T-helper 2 cell (primary cell): ENCODE measurements at regions not wholly inside any gene's neighbourhood (a gene's known extent, or its start where the extent isn't known, plus 50 kb on each side); places are given as distances from the start of the nearest gene placed in this dataset.
A peak's percentile ranks its signal among the peaks of the same experiment; 100 is the strongest.
"Not testable (repeated sequence)": the region's sequence is repeated elsewhere in the genome, so short reads cannot be mapped to it uniquely, and the experiment has no call there.

Source experiments
- DNase-seq, 5 experiments: peaks; one replicate each; pipeline versions ENCODE4 v3.0.0 to v3.0.0-alpha.2; 2012 to 2022

DNA sequence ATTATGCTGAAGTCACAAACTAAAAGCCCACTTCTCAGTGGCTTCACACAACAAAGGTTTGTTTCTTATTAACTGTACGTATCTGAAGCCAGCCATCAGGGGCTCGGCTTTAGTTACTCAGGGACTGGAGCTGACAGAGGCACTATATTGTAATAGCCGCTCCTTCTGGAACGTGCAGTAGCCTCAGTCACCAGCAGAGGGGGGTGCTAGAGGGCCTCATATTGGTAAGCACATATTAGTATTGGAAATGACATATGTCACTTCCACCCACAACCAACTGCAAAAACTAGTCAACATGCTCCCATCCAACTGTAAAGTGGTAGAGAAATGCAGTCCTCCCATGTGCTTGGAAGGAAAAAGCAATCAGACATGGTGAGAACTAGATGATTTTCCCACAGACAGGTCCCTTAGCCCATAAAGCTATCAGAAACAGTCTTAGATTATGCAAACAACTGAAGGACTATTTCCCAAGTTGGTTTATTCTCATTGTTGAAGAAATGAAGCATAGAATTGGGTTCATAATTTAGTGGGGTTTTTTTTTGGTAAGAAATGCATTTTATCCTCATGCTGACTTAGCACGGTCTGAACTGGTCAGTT, 183.6 kb upstream of the G2E3 start:
- peak in 4 of 5 experiments; percentile 9 to 61 (median 32) for DNase-seq

- DNase-seq, result no peak
These were observed 177.0 kb upstream of the G2E3 start for GRCh38 chr14:30381861-30382480.

- DNase-seq, result no peak
These were observed 173.0 kb upstream of the G2E3 start for GRCh38 chr14:30385925-30386324.

DNA sequence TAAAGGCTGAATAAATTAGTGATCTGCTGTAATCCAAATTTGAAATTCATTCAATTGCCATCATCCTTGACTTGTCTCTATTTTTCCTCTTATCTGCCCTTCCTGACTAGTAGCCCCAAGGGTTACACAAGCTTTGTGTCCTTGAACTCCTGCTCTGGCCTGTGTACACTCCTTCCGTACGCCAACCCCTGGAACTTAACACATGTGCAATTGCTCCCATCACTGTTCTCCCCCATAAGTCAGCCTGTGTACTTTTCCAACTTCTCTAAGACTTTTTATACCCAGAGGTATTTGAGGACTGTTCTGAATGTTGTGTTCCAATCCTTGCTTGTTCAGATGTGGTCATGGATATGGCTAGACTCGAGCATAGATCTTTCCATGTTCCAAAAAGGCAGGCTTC, 171.1 kb upstream of the G2E3 start:
- no peak for DNase-seq

DNA sequence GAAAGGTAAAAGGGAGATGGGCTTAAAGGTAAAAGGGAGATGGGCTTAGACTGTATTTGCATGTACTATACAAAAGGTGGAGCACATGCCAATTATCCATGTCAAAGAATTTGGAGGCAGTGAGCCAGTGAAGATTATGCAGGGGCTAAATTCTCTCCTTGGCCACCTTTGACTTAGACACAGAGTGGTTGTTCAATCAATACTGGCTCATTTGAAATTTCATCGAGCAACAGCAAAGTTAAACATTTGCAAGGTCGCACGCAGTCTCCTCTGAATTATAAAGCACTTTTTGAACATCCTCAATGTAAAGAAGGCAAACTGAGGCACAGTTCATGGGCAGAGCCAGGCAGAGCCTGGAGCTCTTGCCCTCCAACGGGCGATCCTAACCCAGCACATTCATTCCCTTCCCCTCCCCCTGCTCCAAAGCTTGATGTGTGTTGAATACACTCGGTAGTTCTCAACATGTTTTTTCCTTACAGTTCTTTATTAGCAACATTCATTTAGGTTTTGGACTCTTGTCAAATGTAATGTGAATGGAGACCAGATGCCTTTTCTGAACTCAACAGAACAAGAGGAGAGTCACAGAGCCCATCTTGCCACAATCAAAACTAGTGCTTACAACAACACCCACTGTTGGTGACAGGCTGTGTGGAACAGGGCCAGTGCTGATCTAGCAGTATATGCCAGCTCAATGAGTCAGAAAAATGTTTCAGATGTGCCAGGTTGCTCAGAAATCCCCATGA, 169.7 kb upstream of the G2E3 start:
- DNase-seq, result no peak

- DNase-seq, result no peak
These were observed 169.0 kb upstream of the G2E3 start for GRCh38 chr14:30389877-30390385.

DNA sequence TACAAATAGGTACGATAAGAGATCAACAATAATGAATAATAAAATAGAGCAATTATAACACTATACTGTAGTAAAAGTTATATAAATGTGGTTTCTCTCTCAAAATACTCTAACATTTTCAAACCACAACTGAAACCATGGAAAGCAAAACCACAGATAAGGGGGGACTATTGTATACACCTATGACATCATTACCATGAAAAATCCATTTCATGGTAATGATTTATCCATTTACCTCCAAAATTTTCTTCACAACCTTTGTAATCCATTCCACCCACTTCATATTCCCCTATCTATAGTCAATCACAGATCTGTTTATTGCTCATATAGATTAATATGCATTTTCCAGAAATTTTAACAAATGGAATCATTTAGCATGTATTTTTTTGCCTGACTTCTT, 163.9 kb upstream of the G2E3 start:
- no peak for DNase-seq

DNA sequence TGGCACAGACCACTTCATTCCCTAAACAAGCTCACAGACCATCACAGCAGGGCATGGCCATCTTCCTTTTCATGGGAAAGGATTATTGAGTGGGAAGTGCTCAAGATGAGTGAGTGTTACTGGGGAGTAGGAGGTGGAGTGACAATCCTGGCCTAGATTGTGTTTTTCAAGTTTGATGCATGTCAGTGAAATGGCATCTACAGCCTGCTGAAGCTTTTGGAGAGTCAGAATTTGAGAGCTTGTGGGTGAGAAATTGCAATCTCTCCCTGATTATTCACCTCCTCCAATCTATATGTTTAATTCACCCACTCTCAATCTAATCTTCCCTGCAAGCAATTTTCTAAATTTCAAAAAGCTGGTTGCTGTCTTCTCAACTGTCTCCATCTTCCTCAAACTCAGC, 156.1 kb upstream of the G2E3 start:
- no peak for DNase-seq

DNA sequence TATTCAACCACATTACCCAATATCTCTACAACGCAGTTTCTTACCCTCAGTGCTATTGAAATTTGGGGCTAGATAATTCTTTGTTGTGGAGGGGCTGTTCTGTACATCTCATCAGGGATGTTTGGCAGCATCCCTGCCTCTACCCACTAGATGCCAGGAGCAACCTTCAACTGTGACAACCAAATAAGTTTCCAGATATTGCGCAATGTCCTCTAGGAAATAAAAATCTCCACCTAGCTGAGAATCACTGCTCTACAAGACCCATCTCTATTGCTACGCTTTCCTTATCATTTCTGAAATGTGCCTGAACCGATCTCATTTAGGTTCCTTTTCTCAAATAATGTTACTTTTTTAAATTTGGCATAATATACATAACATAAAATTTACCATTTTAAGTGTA, 155.2 kb upstream of the G2E3 start:
- DNase-seq, result no peak

DNA sequence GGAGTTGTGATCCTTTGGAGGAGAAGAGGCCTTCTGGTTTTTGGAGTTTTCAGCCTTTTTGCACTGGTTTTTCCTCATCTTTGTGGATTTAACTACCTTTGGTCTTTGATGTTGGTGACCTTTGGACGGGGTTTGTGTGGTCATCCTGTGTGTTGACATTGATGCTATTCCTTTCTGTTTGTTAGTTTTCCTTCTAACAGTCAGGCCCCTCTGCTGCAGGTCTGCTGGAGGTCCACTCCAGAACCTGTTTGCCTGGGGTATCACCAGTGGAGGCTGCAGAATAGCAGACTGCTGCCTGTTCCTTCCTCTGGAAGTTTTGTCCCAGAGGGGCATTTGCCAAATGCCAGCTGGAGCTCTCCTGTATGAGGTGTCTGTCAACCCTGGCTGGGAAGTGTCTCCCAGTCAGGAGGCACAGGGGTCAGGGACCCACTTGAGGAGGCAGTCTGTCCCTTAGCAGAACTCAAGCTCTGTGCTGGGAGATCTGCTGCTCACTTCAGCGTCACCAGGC, 149.4 kb upstream of the G2E3 start:
- not testable (repeated sequence) for DNase-seq

- DNase-seq, result no peak
These were observed 148.0 kb upstream of the G2E3 start for GRCh38 chr14:30410986-30411385.

- DNase-seq, result not testable (repeated sequence)
These were observed 145.8 kb upstream of the G2E3 start for GRCh38 chr14:30413184-30413583.

- no peak for DNase-seq
These were observed 141.8 kb upstream of the G2E3 start for GRCh38 chr14:30417121-30417520.

GRCh38 chr14:30417999-30418398, 141.0 kb upstream of the G2E3 start:
- no peak for DNase-seq

DNA sequence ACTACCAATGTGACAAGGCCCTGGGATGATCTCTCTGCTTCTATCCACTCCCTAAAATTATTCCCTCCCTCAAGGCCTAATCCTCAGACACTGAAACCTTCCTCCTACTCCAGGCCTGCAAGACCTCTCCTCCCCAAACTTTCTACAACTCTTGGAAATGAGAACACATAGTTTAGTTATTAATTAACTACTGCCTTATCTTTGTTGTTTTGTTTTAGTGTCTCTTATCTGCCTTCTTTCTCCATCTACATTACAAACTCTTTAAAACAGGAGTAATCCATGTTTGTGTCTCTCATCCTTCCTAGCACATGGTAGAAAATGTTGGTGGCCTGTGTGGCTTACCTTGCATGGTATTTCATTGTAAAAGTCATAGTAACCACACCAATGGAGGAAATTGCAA, 139.9 kb upstream of the G2E3 start:
- no peak for DNase-seq

- no peak for DNase-seq
These were observed 138.4 kb upstream of the G2E3 start for GRCh38 chr14:30420515-30420914.

DNA sequence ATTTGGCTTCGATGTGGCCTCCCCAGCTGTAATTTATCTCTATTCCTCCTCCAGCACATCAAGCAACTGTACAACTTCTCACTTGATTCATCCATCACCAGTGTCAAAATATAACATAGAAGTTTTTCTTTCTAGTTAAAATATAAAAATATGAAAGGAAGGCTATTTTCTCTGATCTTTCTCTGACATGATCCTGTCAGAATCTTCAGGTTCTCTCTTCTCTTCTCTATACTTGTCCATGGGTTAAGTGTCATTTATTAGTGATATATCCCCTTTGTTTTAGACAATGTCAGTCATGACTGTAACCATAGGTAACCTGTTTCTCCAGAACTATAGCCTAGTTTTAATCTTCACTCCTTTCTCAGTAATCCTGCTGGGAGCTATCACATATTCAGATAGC, 132.5 kb upstream of the G2E3 start:
- no peak for DNase-seq

DNA sequence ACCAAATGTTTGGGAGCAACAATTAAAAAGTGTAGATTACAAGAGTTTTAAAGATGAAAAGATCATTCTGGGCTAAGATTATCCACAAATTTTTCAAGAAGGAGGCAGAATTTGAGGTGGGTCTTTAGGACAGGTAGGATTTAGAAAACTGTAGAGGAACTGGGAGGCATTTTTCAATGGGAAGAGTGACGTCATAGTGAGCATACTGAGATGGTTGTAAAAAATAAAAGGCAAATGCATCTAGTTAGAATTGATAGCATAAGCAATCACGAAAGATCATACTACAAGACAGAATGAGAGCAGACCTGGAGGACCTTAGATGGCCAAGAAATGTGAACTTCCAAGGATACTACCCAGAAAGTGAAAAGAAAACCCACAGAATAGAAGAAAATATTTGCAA, 131.6 kb upstream of the G2E3 start:
- DNase-seq, result no peak

- DNase-seq, result no peak
These were observed 131.1 kb upstream of the G2E3 start for GRCh38 chr14:30427846-30428245.

GRCh38 chr14:30431552-30431951, 127.4 kb upstream of the G2E3 start:
- DNase-seq, result no peak

GRCh38 chr14:30440961-30441360, 118.0 kb upstream of the G2E3 start:
- DNase-seq, result no peak

GRCh38 chr14:30443368-30444007, 115.5 kb upstream of the G2E3 start:
- DNase-seq, result peak in 1 of 5 experiments; percentile 25

GRCh38 chr14:30444451-30444850, 114.5 kb upstream of the G2E3 start:
- no peak for DNase-seq
